NK-92 treated with Interleukin-12 subunit alpha and Interleukin-12 subunit beta, amount 100 ng/mL, for 24 hours (cell line): ENCODE measurements at regions not wholly inside any gene's neighbourhood (a gene's known extent, or its start where the extent isn't known, plus 50 kb on each side); places are given as distances from the start of the nearest gene placed in this dataset.

Experiments used
- DNase-seq: peaks from one replicate; lab custom pipeline; 2025; lab: John Stamatoyannopoulos, UW

- no peak for DNase-seq
Observed at GRCh38 chr2:150903055-150903454, 358.6 kb downstream of the RBM43 start.

- no peak for DNase-seq
Observed at GRCh38 chr2:150900913-150901312, 360.8 kb downstream of the RBM43 start.

- no peak for DNase-seq
Observed at GRCh38 chr2:150895968-150896367, 365.7 kb downstream of the RBM43 start.

DNA sequence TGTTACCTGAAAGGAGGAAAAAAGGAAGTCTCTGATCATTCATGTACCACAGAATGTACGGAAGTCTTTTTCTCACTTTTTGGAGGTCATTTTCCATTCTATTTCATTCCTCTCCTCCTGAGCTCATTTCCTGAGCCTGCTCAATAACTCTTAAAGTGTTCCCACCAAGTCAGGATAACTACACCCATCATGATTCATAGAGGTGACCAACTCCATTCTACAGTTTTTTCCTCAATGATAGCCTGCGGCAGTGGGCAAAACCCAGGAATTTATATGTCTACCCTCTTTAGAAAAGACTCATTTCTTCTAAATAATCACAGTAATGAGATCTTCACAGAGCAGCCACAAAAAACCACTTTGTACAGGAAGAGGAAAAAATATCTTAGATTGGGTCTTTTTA lies 372.5 kb downstream of the RBM43 start:
- no peak for DNase-seq

- DNase-seq, result no peak
Observed at GRCh38 chr2:150888337-150888736, 373.3 kb downstream of the RBM43 start.

- no peak for DNase-seq
Observed at GRCh38 chr2:150887926-150888325, 373.7 kb downstream of the RBM43 start.

- no peak for DNase-seq
Observed at GRCh38 chr2:150885774-150886386, 375.8 kb downstream of the RBM43 start.

GRCh38 chr2:150885236-150885635 lies 376.4 kb downstream of the RBM43 start:
- no peak for DNase-seq

- no peak for DNase-seq
Observed at GRCh38 chr2:150883613-150883895, 378.1 kb downstream of the RBM43 start.

DNA sequence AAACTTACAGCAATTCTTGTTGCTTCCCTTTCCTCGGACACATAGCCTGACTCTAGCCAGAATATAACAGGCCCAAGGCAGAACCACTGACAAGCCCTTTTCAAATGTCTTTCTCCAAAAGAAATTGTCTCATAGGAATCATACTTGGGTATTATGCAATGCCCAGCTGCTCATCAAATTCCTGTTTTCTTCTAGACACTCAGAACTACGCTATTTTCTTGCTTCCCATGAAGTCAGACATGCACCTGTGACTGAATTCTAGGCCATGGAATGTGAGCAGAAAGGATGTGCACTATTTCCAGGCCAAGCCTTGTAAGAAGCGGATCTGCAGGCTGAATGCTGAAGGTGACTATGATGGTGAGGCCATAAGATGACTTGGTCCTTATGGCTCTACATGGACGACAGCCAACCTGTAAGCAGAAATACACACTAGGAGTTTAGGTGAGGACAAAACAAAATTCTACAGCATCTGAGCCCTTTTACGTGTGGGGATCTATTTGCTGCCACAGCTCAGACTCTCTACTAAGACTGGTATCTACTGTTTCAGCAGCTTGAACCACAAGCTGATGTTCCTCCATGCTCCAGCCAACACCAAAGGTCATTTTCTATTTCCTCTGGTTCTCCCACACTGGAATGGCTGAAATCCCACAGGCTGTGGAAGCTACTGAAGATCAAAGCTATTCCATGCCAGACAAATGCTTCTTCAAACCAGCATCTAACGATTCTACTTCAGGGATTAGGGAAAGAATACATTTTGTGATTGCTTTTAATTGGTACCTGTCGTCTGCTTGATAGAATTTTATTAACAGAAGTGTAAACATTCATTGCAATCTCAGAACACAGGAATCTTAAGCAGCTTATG lies 378.7 kb downstream of the RBM43 start:
- no peak for DNase-seq

DNA sequence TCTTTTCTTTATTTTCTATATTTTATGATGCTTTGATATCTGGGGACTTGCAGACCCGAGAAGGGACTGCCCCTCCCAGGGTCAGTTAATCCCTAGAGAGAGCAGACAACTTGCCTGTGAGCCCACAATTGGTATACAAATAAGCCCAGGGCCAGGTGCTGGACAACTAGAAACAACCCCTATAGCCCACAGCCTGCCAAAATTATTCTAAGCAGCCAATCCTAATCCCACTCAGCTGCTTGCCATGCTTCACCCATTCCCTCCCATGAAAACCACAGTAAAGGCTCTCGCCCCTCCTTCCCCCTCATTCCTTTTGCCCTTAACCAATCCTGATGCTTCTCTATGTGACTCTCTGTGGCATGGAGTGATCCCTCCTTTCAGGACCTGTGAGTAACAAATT lies 380.7 kb downstream of the RBM43 start:
- no peak for DNase-seq

DNA sequence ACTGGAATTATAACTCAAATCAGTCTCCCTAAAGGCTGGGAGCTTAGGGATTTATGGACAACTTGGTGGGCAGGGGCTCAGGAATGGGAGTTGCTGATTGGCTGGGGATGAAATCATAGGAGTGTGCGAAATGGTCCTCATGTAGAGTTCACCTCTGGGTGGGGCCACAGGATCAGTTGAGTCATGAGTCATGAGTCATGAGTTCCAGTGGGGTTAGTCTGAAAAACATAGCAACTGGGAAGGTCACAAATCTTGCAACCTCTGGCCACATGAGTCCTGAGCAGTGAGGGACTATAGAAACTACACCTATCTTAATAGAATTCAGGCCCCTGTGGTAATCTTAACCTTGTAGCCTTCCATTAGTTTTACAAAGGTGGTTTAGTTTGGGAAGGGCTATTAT lies 383.3 kb downstream of the RBM43 start:
- DNase-seq, result peak; percentile 2

GRCh38 chr2:150876251-150876950 lies 385.3 kb downstream of the RBM43 start:
- DNase-seq, result no peak

- DNase-seq, result no peak
Observed at GRCh38 chr2:150873396-150873772, 385.9 kb upstream of the RND3 start.

DNA sequence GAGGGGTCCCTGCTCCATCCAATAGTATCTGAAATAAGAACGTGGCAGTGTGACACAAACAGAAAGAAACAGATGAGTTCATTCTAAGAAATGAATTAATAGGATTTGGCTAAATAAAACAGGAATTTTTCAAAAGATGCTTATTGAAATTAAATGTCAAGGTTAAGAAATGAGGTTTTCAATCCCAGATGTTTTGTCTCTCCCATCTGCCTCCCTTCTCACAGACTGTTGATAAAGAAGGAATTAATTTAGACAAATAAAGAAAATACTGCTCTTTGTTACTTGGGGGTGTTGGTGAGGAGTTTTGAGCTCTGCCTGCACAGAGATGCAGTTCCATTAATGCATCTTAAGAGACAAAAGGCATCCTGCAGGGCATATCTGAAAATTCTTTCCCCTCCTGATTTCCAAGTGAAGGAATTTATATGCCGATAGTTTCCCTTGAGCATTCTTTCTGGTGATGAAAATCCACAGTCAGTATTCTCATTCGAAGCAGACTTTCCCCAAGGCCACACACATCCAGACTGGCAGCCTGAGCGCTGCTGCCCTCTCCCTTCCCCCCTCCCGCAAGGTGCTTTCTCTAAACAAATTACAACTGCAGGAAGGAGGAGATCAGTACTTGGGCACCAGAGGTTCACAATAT lies 385.4 kb upstream of the RND3 start:
- DNase-seq, result no peak

GRCh38 chr2:150866431-150866830 lies 379.0 kb upstream of the RND3 start:
- no peak for DNase-seq

- DNase-seq, result no peak
Observed at GRCh38 chr2:150863691-150864090, 376.2 kb upstream of the RND3 start.

DNA sequence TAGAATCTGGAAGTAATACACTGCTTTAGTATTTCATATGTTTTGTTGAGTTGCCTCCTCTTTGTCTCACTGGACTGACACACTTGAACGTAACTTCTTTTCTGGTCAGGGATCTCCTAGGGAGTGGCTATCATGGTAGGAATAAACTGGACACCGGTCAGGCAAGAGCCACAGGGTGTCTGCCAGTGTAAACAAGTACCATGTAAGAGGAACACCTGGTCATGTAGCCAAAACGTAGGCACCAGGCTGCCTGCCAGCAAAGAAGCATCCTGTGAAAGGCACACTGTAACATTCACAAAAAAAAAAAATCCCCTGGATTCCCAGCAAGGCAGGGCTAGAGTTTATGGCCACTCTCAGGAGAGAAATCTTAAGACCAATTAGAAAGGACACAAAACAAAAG lies 372.8 kb upstream of the RND3 start:
- no peak for DNase-seq

DNA sequence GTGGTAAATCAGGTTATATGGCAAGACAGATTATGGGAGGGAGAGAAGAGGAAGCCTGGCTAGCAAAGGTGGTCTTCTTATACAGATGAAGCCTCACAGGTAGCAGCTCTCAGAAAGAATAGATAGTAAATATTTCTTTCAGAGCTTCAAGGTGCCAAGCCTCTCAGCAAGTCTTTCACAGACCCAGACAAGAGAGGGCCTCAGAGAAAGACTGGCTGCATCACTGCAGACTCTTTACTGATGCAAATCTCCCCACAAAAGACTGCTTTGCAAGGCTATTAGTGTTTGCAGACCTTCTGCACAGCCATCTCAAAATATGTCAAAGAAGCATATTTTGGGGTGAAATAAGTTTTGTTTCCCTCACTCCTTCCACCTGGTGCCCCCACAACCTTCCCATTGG lies 372.4 kb upstream of the RND3 start:
- DNase-seq, result no peak

DNA sequence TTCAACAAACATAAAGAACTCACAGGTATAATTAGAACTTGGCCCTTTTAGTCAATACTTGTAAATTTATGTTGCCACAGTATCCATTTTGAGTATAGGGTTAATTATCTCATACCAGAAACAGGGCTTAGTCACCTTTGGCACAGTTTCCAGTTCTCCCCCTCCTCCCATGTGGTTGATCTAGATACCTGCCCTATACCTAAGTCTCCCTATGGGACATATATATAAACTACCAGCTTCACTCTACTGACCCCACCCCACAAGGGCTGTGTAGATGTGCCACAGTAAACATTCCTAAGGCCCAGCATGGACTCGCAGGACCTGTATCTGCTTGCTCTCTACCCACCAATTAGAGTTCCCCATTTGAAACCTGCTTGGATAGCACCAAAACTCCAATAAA lies 371.7 kb upstream of the RND3 start:
- DNase-seq, result no peak

- DNase-seq, result no peak
Observed at GRCh38 chr2:150858382-150858781, 370.9 kb upstream of the RND3 start.

- DNase-seq, result no peak
Observed at GRCh38 chr2:150856596-150857281, 369.3 kb upstream of the RND3 start.
